Testis (tissue), 2 donors: ENCODE measurements at regions not wholly inside any gene's neighbourhood (a gene's known extent, or its start where the extent isn't known, plus 50 kb on each side); places are given as distances from the start of the nearest gene placed in this dataset.

Source experiments
- POLR2A ChIP-seq: fragments of 450-650 bp; IDR thresholded peaks from one replicate; pipeline ENCODE4 v1.6.1; 2017; ENCODE audit warnings: antibody characterized with exemption, mild to moderate bottlenecking, moderate library complexity
- TF ChIP-seq, protein P1 (sequence below), 3 experiments: fragments of 450-650 bp in 2 of 3; fragments of 200-600 bp in 1 of 3; sonication (generic) in 1 of 3; IDR thresholded peaks; one replicate each; pipeline ENCODE4 v1.5.1; 2016 to 2019; ENCODE audit warnings: antibody characterized with exemption in 3 of 3, mild to moderate bottlenecking in 2 of 3, moderate library complexity in 1 of 3

DNA sequence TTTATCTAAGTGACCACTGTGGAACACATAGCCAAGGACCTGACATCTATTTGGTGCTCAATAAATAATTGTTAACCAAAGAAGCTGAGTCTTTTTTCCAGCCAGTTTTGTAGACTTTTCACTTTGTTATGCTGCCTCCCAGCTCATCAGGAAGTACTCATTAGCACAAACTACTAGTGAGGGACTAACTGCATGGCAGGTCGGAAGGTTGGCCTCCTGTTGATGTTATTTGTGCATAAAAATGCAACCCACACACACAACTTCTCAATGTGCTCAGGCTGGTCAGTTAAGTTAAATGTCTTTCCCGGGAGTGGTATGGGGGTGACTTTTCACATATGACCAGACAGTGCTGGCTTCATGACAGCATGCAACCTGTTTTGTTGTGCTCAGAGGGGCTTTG is 263.0 kb upstream of the TOPAZ1 start:
- TF ChIP-seq POLR2A, result no peak
- TF ChIP-seq, protein P1, sequence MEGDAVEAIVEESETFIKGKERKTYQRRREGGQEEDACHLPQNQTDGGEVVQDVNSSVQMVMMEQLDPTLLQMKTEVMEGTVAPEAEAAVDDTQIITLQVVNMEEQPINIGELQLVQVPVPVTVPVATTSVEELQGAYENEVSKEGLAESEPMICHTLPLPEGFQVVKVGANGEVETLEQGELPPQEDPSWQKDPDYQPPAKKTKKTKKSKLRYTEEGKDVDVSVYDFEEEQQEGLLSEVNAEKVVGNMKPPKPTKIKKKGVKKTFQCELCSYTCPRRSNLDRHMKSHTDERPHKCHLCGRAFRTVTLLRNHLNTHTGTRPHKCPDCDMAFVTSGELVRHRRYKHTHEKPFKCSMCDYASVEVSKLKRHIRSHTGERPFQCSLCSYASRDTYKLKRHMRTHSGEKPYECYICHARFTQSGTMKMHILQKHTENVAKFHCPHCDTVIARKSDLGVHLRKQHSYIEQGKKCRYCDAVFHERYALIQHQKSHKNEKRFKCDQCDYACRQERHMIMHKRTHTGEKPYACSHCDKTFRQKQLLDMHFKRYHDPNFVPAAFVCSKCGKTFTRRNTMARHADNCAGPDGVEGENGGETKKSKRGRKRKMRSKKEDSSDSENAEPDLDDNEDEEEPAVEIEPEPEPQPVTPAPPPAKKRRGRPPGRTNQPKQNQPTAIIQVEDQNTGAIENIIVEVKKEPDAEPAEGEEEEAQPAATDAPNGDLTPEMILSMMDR (IDR thresholded peaks at IDR 0.05), result no peak
